ENCODE measurements at regions not wholly inside any gene's neighbourhood (a gene's known extent, or its start where the extent isn't known, plus 50 kb on each side); places are given as distances from the start of the nearest gene placed in this dataset.
A peak's percentile ranks its signal among the peaks of the same experiment; 100 is the strongest.

DNA sequence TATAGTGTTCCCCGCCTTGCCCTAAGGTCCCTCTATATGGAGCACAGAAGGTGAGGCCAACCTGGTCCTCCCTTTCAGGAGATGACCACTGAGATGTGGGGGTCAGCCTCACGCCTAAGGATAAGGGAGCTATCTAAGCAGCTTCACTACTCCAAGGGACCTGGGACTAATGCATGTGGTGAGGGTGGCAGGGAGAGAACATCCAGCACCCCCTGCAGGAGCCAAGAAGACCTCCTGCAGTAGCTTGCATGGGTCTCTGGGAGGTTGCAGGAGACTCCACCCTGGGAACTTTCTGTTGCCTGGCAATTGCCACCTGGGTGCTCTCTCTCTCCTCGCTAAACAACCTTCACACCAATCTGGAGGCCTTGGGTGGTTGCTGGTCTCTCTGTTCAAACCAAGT lies 93.0 kb upstream of the KLHL29 start:
- H3K27ac ChIP-seq = no peak overlapping the region
- no peak overlapping the region for H3K4me3 ChIP-seq
- no peaks in the 10 kb centered on the region for H3K27me3 ChIP-seq
- no peak for TF ChIP-seq CTCF (IDR thresholded peaks at IDR 0.05 in 4 of 5, conservative IDR thresholded peaks at IDR 0.05 in 1 of 5)
- no peak for TF ChIP-seq POLR2A (IDR thresholded peaks at IDR 0.05)
- in situ Hi-C loops (cut with MboI; ENCODE audit: low sequenced_read_pairs in 4 of 4) = no loop called here
- DNase-seq (no peak), ATAC-seq (no peak)
- H3K4me1 ChIP-seq = peaks cover 9 to 17% of the 10 kb centered on the region in 2 donors
- intact Hi-C loops (cut with DNase I; ENCODE audit: low total_unique reads) = no loop called here
- H3K36me3 ChIP-seq = no peaks in the 10 kb centered on the region
- H3K9me3 ChIP-seq = no peaks in the 10 kb centered on the region

DNA sequence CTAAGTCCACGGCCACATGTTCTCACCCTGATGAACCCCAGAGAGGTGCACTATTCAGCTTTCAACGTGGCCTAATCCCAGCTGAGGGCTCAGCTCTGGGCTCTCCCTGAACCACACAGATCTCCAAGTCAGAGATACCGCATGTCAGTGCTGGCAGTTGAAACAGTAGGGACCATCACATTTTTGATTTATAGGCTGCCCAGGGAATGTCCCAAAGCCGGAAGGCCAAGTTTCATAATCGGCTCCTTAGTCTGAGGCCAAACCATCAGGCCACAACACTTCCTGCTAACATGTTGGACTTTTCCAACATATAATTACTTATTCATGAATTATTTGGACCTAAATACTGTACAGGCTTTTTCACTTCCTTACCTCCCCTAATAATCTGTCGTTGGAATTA lies 91.9 kb upstream of the KLHL29 start:
- Histone ChIP-seq H3K27ac (no peak overlapping the region), H3K4me1 (peaks cover 5 to 6% of the 10 kb centered on the region in 2 donors), H3K9me3 (no peaks in the 10 kb centered on the region), H3K27me3 (no peaks in the 10 kb centered on the region), H3K36me3 (no peaks in the 10 kb centered on the region), H3K4me3 (no peak overlapping the region)
- TF ChIP-seq POLR2A (IDR thresholded peaks at IDR 0.05) (no peak), CTCF (IDR thresholded peaks at IDR 0.05 in 4 of 5, conservative IDR thresholded peaks at IDR 0.05 in 1 of 5) (no peak)
- in situ Hi-C loops (cut with MboI; ENCODE audit: low sequenced_read_pairs in 4 of 4) (no loop called here), intact Hi-C loops (cut with DNase I; ENCODE audit: low total_unique reads) (no loop called here)
- DNase-seq (peak in 1 of 2 donors; percentile 28), ATAC-seq (peak in 1 of 2 donors; percentile 43)

GRCh38 chr2:23293731-23294130 lies 91.2 kb upstream of the KLHL29 start:
- TF ChIP-seq POLR2A (IDR thresholded peaks at IDR 0.05) = no peak
- TF ChIP-seq CTCF (IDR thresholded peaks at IDR 0.05 in 4 of 5, conservative IDR thresholded peaks at IDR 0.05 in 1 of 5) = no peak
- DNase-seq (no peak), ATAC-seq (no peak)
- Histone ChIP-seq H3K9me3 (no peaks in the 10 kb centered on the region), H3K27ac (no peak overlapping the region), H3K4me1 (peaks cover 5 to 6% of the 10 kb centered on the region in 2 donors), H3K4me3 (no peak overlapping the region), H3K36me3 (no peaks in the 10 kb centered on the region), H3K27me3 (no peaks in the 10 kb centered on the region)
- intact Hi-C loops (cut with DNase I; ENCODE audit: low total_unique reads) (no loop called here), in situ Hi-C loops (cut with MboI; ENCODE audit: low sequenced_read_pairs in 4 of 4) (no loop called here)

DNA sequence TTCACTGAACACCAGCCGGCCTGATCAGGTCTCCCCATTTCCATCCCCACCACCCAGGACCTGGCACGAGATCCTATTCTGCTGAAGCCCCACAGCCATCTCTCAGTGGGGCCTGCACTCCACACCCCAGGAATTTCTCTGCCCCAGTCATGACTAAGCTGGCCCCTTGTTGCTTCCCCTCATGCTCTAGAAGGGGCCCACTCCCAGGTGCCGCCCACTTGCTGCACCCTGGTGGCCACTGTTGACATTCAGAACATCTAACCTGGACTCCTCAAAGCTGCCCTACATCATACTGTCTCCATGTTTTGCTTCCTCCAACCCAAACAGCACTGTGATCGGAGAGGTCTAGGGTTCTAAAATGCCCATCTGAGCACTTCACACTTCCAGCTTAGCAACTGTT lies 90.7 kb upstream of the KLHL29 start:
- intact Hi-C loops (cut with DNase I; ENCODE audit: low total_unique reads) = no loop called here
- in situ Hi-C loops (cut with MboI; ENCODE audit: low sequenced_read_pairs in 4 of 4) = no loop called here
- no peak overlapping the region for H3K27ac ChIP-seq
- H3K4me3 ChIP-seq = no peak overlapping the region
- TF ChIP-seq POLR2A (IDR thresholded peaks at IDR 0.05) (no peak), CTCF (IDR thresholded peaks at IDR 0.05 in 4 of 5, conservative IDR thresholded peaks at IDR 0.05 in 1 of 5) (no peak)
- H3K9me3 ChIP-seq = no peaks in the 10 kb centered on the region
- ATAC-seq = no peak
- peaks cover 5 to 6% of the 10 kb centered on the region in 2 donors for H3K4me1 ChIP-seq
- no peak for DNase-seq
- H3K27me3 ChIP-seq = no peaks in the 10 kb centered on the region
- no peaks in the 10 kb centered on the region for H3K36me3 ChIP-seq

DNA sequence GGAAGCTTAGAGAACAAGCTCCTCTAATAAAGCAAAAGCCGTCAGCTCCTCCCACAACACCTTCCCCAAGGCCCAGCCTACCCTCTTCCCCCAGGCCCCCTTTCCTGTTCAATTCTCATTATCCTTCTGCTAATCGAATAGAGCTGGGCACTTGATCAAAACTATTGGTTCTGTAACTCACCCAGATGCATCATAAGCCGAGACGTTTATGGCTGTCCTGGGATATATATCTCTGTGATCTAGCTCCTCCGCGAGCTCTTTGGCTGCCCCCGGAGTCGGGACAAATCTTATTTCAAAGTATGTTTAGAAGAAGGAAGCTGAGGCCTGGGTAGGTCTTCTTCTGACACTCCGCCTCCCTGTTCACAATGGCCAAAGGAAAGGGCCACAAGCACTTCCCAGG lies 88.3 kb upstream of the KLHL29 start:
- intact Hi-C loops (cut with DNase I; ENCODE audit: low total_unique reads) (no loop called here), in situ Hi-C loops (cut with MboI; ENCODE audit: low sequenced_read_pairs in 4 of 4) (no loop called here)
- Histone ChIP-seq H3K27me3 (no peaks in the 10 kb centered on the region), H3K27ac (no peak overlapping the region), H3K9me3 (no peaks in the 10 kb centered on the region), H3K4me3 (no peak overlapping the region), H3K4me1 (peaks cover 5 to 6% of the 10 kb centered on the region in 2 donors), H3K36me3 (no peaks in the 10 kb centered on the region)
- TF ChIP-seq CTCF (IDR thresholded peaks at IDR 0.05 in 4 of 5, conservative IDR thresholded peaks at IDR 0.05 in 1 of 5) (no peak), POLR2A (IDR thresholded peaks at IDR 0.05) (no peak)
- ATAC-seq (no peak), DNase-seq (no peak)

All from gastrocnemius medialis (tissue), 4 donors.